NCI-H82 (cell line): ENCODE measurements at regions not wholly inside any gene's neighbourhood (a gene's known extent, or its start where the extent isn't known, plus 50 kb on each side); places are given as distances from the start of the nearest gene placed in this dataset.

Experiments
- DNase-seq: peaks from one replicate; lab custom pipeline; 2025; lab: John Stamatoyannopoulos, UW

- DNase-seq: no peak
Measured at GRCh38 chr10:128898133-128898915, 568.7 kb upstream of the MGMT start.

- DNase-seq: no peak
Measured at GRCh38 chr10:128898916-128899195, 568.2 kb upstream of the MGMT start.

GRCh38 chr10:128900456-128900855 is 566.6 kb upstream of the MGMT start:
- no peak for DNase-seq

DNA sequence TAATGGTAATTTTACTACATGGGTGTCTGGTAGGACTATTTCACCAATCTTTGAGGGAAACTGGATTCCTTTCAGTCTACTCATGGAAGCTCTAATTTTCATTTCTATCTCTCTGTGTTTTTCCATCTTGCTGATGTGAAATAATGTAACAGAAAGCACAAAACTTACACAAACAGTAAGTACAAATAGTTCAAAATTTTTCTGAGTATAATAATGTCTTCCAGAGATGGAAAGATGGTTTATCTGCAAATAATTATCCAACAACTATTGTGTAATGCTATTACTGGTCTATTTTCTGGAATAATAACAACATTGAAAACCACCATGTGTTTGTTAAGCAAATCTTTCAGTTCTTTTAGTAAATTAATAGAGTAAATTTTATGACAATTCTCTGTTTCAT is 565.8 kb upstream of the MGMT start:
- DNase-seq: no peak

DNA sequence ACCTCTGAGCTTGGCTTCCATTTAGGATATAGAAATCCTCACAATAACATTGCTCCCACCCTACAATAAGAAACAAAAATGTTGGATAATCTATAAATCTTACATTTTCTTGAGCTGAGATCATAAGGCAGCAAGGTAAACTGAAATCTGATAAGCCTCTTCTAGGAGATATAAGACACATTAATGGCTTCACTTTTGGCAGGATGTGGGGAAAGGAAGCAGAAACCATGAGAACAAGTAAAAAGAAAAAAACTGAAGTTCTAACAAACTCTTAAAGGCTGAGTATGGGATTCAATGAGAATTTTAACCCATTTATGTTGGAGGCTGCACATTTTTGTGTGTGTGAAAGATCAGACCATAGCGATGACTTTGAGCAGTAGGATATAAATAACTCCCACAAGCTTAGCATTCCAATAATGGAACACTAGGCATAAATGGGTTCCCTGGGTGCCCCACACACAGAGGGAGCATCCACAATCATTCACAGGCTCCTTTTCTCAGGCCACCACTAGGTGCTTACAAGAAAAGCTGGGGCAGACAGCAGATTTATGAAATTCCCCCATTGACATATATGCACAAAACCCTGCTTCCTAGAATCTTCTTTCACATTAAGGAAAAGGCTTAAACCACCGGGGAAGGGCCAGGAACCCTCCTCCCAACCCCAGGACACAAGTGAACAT is 564.9 kb upstream of the MGMT start:
- no peak for DNase-seq

DNA sequence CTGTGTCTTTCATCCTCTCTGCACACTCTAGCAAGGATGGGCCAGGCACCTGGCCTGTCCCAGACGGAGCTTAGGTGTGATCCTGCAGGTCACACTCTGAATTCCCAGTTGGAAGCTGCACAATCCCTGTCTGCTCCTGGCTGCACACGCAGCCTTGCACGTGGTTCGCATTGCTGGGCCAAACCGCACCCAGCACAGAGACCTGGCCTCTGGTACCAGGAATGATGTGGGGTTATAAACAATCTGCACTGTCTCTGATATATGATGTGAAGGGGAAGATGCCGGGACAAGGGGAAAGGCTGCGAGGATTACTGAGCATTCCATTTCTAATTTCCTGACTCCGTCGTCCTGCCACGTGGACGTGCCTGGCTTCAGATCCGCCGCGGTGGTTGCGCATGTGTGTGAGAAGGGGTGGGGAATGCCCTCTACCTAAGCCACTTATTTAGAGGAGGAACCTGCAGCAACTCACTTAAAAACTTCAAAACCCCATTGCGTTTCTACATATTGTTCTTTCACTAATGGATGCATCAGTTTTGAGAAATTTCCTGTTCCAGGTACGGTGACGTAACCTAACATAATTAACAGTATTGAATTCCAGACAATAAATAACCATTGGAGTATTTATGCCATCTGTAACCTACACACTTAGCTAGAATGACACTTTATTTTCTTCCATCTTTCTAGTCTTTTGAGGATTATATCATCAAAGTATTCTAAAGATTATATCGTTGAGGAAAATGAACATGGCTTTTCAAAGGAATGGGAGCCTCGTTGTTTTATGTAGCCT is 559.7 kb upstream of the MGMT start:
- no peak for DNase-seq

GRCh38 chr10:128908099-128908498 is 558.9 kb upstream of the MGMT start:
- no peak for DNase-seq

DNA sequence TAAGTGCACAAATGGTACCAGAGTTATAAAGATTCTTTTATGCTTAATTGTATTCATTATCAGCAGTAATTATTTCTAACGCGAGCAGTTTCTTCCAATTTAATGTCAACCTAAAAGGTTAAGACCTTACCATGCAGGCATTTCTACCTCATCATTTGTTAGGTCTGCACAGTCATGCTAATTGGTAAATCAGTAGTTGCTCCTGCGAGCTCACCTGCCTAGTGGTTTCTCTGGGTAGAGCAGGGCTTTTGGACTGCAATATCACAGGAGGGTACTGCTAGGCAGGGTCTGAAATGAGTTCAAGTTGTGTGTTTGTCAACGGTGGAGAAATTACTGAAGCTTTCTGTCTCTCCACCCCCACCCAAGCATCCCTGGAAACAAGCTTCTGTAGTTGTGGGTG is 558.5 kb upstream of the MGMT start:
- no peak for DNase-seq

DNA sequence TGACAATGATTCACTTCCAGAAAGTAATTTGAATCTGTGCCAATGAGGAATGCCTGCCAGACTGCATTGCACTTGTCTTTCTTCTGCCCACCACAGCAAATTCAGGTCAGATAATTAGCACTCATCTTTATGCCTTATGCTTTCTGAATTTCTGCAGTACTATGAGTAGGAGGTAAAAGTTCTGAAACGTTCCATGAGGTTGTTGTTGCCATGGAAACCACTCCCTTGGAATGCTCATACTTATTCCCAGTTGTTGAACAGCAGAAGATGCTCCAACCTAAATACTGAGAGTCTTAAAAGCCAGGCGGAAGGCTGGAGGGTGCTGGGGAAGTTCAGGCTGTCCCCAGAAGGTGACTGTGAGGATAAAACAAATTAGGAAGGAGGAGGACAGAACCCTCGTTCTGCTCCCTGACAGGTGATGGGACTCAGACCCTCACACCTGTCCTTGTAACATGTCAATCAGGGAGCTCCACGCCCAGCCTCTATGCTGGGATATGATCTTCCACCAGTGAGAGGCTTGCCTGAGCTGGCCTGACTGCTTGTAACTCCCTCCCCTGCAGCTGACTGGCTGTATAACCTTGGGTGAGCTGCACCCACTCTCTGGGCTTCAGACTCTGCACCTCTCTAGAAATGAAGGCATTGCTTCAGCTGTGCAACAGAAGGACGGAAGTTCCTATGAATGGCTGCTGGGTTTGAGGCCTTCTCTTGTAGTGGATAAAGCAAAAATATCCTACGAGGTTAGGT is 554.3 kb upstream of the MGMT start:
- no peak for DNase-seq

GRCh38 chr10:128914681-128915080 is 552.4 kb upstream of the MGMT start:
- DNase-seq: no peak

DNA sequence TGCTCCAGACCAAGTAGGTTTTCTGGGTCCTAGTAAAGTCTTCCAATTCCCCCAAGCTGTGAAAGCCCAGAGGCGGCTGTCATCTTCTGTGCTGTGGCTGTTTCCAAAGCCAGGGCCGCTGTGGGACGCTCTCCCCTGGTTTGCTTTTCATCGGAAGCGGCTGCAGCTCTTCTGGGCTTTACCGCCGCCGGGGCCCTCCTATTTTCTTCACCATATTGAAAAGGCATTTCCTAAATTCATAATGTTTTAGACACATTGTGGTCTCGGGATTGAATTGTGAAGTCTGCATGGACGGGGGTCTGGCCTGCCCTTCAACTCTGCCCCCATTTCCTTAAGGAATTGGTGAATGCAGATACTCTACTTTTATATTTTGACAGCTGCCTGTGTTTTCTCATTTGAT is 551.4 kb upstream of the MGMT start:
- no peak for DNase-seq

- no peak for DNase-seq
Measured at GRCh38 chr10:128916383-128916782, 550.7 kb upstream of the MGMT start.

GRCh38 chr10:128921389-128922022 is 545.5 kb upstream of the MGMT start:
- DNase-seq: no peak

GRCh38 chr10:128922172-128922571 is 544.9 kb upstream of the MGMT start:
- no peak for DNase-seq

DNA sequence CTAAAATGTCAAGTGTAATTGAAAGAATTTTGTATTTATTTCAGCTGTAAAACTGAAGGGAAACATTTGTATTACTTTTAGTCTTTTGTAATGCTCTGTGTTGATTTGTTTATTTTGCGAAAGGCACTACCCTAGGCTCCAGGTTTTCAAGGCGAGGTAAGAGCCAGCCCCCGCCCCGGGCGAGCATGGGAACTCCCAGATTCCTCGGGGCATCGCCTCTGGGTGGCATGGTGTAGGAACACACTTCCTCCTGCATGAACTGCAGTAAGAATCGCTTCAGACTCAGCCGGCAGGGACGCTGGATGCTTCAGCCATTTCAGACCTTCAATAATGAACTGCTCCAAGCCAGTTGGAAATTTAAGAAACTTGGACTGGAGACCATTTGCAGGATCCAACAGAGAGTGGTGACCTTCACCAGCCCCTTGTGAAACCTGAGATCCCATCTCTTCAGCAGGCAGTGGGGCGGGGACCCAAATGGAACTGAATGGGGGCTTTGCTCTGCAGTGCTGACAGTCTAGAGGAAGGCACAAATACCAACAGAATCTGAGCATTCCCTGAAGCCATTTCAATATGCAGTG is 544.3 kb upstream of the MGMT start:
- DNase-seq: no peak

DNA sequence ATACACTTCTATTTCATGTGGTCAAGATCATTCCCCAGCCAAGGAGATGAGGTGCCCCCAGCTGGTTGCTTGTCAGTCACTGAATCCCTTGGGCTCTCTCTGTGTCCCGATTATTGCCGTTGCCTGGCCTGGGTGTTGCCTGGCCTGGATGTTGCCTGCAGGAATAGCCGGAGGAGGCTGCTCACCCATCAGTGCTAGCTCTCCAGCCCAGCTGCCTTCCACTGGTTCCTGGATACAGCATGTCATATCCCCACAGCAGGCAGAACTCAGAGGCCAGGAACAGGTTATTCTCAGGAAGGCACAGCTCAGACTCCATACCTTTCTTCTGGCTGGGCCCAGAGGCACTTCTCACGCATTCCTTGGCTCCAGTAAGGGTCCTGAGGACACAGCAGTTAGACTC is 542.1 kb upstream of the MGMT start:
- no peak for DNase-seq

DNA sequence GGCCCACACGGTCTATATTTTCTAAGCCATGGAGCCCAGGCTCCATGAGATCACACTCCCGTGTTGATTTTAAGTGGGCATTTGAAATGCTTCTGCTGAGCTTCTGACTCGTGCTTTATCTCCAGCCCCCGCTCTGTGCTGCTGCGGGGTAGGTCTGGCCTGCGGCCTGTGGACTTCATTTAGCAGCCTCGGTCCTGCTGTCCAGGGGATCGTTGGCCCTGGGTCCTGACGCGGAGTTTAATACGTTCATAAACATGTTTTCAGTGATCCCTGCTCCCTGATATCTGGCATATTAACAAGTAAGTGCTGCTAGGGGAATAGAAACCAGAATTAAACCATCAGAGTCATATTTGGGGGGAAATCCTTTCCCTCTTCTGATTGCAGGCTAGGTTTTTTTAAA is 540.3 kb upstream of the MGMT start:
- no peak for DNase-seq

- no peak for DNase-seq
Measured at GRCh38 chr10:128927497-128928161, 539.4 kb upstream of the MGMT start.

DNA sequence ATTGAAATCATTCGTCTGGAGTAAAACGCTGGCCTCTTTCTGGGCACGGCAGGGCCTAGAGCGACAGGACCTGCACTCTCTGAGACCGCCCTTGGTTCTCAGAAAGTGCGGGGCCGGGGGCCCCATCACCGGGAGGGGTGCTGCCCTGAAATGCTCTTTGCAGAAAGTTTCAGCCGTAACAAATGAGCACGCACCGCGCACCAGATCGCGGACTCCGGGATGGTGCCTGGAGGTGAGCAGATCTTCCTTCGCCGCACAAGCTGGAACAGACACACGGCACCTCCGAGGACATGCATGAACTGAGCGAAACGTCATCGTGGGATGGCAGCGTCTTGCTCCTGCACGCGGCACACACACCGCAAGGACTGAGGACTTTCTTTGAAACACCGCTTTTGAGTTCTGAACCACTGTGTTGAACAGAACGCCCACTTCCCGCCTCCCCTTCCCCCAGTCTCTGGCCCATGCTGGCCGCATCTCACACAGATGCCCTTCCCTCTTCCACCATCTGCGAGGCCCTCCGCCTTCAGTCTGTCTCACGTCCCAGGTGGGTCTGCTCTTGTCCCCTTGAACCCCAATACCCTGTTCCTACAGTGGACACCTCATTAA is 538.7 kb upstream of the MGMT start:
- DNase-seq: no peak

DNA sequence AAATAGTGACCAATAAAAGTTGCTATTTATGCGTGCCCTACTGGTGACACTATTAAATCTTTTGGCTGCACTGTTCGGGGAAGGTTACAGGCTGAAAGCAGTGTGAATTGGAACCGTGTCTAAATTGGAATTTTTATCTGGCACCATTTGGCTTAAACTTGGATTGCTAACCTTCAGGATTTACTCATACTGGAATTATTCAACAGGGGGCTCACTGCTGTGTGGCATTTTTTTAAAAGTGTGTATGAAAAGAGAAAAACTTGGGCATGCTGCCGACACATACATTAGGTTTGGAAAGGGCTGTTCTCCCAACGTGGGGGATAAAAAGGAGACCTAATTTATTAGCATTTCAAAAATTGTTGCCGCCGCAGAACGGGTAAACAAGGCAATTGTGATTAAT is 537.9 kb upstream of the MGMT start:
- no peak for DNase-seq

DNA sequence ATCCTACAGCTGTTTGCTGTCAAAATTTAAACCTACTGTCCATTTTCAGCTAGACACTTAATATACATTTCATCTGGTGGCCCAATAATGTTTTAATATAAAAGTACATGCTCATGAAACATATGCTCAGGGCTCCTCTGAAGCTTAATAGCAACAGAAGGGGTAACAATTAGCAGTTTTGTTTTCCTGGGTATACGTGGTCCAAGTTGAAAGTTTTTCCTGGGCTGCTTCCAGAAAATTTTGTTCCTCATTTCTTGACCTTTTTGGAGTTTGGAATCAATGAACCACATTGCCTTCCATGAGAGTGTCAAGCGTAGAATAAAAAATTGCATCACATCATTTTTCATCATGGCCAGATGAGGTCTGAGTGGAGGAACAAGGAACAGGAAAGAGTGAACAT is 537.3 kb upstream of the MGMT start:
- no peak for DNase-seq
